SK-N-SH treated with all-trans-retinoic acid at 6 μM for 48 hours (cell line): ENCODE measurements at regions not wholly inside any gene's neighbourhood (a gene's known extent, or its start where the extent isn't known, plus 50 kb on each side); places are given as distances from the start of the nearest gene placed in this dataset.

Source experiments
- ATAC-seq: fragments of 200-7000 bp; cut with Tn5 transposase; 3 replicates; pipeline ENCODE4 v1.9.1; 2020; ENCODE audit warnings: mild to moderate bottlenecking, moderate library complexity
- BACH2 ChIP-seq: fragments of 250-450 bp; sonication (Bioruptor Pico); IDR thresholded peaks from 2 replicates; pipeline ENCODE4 v1.9.0; 2021; ENCODE audit warnings: mild to moderate bottlenecking, borderline replicate concordance
- CREB5 ChIP-seq: fragments of 250-450 bp; sonication (Bioruptor Pico); IDR thresholded peaks from 2 replicates; pipeline ENCODE4 v1.5.1; 2020; ENCODE audit warnings: low read depth, mild to moderate bottlenecking, moderate library complexity
- CSDC2 ChIP-seq: fragments of 250-450 bp; sonication (Bioruptor Pico); IDR thresholded peaks from 2 replicates; pipeline ENCODE4 v1.5.0; 2020; ENCODE audit warnings: mild to moderate bottlenecking, moderate library complexity
- ESRRG ChIP-seq: fragments of 250-450 bp; sonication (Bioruptor Pico); IDR thresholded peaks from 2 replicates; pipeline ENCODE4 v1.6.1; 2021; ENCODE audit warnings: mild to moderate bottlenecking
- PPARA ChIP-seq: fragments of 250-450 bp; sonication (Bioruptor Pico); IDR thresholded peaks from 2 replicates; pipeline ENCODE4 v1.5.0; 2020; ENCODE audit warnings: mild to moderate bottlenecking, borderline replicate concordance
- RARB ChIP-seq: fragments of 250-450 bp; sonication (Bioruptor Pico); IDR thresholded peaks from 2 replicates; pipeline ENCODE4 v1.8.0; 2021; ENCODE audit warnings: mild to moderate bottlenecking, moderate library complexity
- SNAI2 ChIP-seq: fragments of 250-450 bp; sonication (Bioruptor Pico); IDR thresholded peaks from 2 replicates; pipeline ENCODE4 v1.5.0; 2020; ENCODE audit warnings: mild to moderate bottlenecking, moderate library complexity
- TCF4 ChIP-seq: fragments of 250-450 bp; sonication (Bioruptor Pico); IDR thresholded peaks from 2 replicates; pipeline ENCODE4 v1.8.0; 2021; ENCODE audit warnings: mild to moderate bottlenecking, moderate library complexity, borderline replicate concordance
- TOX ChIP-seq: fragments of 250-450 bp; sonication (Bioruptor Pico); IDR thresholded peaks from 2 replicates; pipeline ENCODE4 v1.8.0; 2021; ENCODE audit warnings: mild to moderate bottlenecking, moderate library complexity, borderline replicate concordance
- TSHZ2 ChIP-seq: fragments of 250-450 bp; sonication (Bioruptor Pico); IDR thresholded peaks from 2 replicates; pipeline ENCODE4 v1.5.0; 2020; ENCODE audit warnings: mild to moderate bottlenecking, moderate library complexity
- ZC3H10 ChIP-seq: fragments of 250-450 bp; sonication (Bioruptor Pico); IDR thresholded peaks from 2 replicates; pipeline ENCODE4 v1.5.1; 2021; ENCODE audit warnings: mild to moderate bottlenecking, moderate library complexity
- ZFP3 ChIP-seq: fragments of 250-450 bp; sonication (Bioruptor Pico); IDR thresholded peaks from 2 replicates; pipeline ENCODE4 v1.5.0; 2020; ENCODE audit warnings: mild to moderate bottlenecking, moderate library complexity
- ZFP30 ChIP-seq: fragments of 450-650 bp; formaldehyde crosslinking; IDR thresholded peaks from 2 replicates; pipeline ENCODE4 v1.5.0; 2022; ENCODE audit warnings: mild to moderate bottlenecking, moderate library complexity
- ZNF565 ChIP-seq: fragments of 450-650 bp; formaldehyde crosslinking; conservative IDR thresholded peaks from 2 replicates; pipeline ENCODE4 v1.5.0; 2020; ENCODE audit warnings: low read depth, mild to moderate bottlenecking, moderate library complexity
- ZNF70 ChIP-seq: fragments of 450-650 bp; formaldehyde crosslinking; IDR thresholded peaks from 2 replicates; pipeline ENCODE4 v1.5.0; 2020; ENCODE audit warnings: mild to moderate bottlenecking, moderate library complexity
- ZNF8 ChIP-seq: fragments of 450-650 bp; formaldehyde crosslinking; IDR thresholded peaks from 2 replicates; pipeline ENCODE4 v1.5.0; 2020; ENCODE audit warnings: mild to moderate bottlenecking, moderate library complexity
- TF ChIP-seq, protein P1 (sequence below): fragments of 250-450 bp; sonication (Bioruptor Pico); IDR thresholded peaks from 2 replicates; pipeline ENCODE4 v1.5.1; 2021; ENCODE audit warnings: mild to moderate bottlenecking, moderate library complexity
- TF ChIP-seq, protein P2 (sequence below): fragments of 250-450 bp; sonication (Bioruptor Pico); IDR thresholded peaks from 2 replicates; pipeline ENCODE4 v1.8.0; 2020; ENCODE audit warnings: mild to moderate bottlenecking, moderate library complexity, borderline replicate concordance
- TF ChIP-seq, protein P3 (sequence below): fragments of 250-450 bp; sonication (Bioruptor Pico); IDR thresholded peaks from 2 replicates; pipeline ENCODE4 v1.8.0; 2021; ENCODE audit warnings: low read depth, mild to moderate bottlenecking, moderate library complexity, borderline replicate concordance

DNA sequence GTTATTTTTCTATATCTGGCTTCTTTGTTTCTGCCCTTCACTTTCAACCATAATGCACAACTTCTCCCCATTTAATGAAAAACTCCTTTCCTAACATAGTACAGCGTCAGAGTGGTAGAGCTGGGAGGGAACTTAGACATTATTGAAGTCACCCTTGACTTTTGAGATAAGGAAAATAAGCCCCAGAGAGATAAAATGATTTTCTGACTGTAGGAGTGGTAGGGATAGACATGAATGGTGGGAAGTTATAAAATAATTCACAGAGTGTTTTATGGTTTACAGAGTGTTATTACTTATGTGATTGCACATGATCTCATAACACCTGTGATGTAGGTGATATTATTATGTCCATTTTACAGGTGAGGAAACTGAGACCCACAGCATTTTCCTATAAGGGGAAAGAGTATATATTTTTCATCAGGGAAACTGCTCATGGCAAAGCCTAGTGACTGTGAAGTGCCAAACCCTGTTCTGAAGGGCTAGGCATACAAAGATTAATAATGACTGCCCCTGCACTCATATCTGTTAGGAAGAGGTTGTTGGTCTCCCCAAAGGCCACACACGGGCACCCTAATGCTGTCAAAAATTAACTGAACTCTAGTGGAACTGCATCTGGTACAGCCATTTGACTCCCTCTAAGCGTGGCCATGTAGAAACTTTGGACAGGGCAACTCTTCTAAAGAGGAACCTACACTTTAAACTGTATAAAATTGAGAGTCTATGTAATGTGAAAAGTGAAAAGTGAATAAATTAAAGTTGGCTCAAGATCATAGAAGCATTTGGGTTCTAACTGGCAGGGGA lies 61.1 kb upstream of the PICALM start (continued):
- TF ChIP-seq, protein P1, sequence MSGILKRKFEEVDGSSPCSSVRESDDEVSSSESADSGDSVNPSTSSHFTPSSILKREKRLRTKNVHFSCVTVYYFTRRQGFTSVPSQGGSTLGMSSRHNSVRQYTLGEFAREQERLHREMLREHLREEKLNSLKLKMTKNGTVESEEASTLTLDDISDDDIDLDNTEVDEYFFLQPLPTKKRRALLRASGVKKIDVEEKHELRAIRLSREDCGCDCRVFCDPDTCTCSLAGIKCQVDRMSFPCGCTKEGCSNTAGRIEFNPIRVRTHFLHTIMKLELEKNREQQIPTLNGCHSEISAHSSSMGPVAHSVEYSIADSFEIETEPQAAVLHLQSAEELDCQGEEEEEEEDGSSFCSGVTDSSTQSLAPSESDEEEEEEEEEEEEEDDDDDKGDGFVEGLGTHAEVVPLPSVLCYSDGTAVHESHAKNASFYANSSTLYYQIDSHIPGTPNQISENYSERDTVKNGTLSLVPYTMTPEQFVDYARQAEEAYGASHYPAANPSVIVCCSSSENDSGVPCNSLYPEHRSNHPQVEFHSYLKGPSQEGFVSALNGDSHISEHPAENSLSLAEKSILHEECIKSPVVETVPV = no peak
- TF ChIP-seq RARB (CRISPR knock-in tag) = no peak
- no peak for TF ChIP-seq PPARA (CRISPR knock-in tag)
- TF ChIP-seq TCF4 (CRISPR knock-in tag) = no peak

DNA sequence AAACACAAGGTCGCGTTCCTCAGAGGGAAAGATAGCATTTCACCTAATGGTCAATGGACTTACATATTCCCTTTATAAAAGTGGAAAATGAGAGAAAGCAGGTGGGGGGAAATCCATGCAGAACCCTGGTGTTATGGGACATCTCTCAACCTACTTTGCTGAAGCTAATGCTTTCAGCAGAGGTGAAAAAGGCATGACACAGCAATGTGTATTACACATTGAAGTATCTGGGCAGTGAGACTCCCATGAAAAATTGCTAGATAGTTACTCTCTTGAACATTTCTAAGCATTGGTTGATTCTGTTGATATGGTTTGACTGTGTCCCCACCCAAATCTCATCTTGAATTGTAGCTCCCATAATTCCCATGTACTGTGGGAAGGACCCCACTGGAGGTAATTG lies 60.0 kb upstream of the PICALM start:
- TF ChIP-seq ZNF8 (CRISPR knock-in tag) (no peak), BACH2 (no peak), TOX (CRISPR knock-in tag) (no peak), RARB (CRISPR knock-in tag) (no peak), ZFP3 (CRISPR knock-in tag) (no peak), SNAI2 (CRISPR knock-in tag) (no peak), CSDC2 (CRISPR knock-in tag) (no peak)
- TF ChIP-seq, protein P2, sequence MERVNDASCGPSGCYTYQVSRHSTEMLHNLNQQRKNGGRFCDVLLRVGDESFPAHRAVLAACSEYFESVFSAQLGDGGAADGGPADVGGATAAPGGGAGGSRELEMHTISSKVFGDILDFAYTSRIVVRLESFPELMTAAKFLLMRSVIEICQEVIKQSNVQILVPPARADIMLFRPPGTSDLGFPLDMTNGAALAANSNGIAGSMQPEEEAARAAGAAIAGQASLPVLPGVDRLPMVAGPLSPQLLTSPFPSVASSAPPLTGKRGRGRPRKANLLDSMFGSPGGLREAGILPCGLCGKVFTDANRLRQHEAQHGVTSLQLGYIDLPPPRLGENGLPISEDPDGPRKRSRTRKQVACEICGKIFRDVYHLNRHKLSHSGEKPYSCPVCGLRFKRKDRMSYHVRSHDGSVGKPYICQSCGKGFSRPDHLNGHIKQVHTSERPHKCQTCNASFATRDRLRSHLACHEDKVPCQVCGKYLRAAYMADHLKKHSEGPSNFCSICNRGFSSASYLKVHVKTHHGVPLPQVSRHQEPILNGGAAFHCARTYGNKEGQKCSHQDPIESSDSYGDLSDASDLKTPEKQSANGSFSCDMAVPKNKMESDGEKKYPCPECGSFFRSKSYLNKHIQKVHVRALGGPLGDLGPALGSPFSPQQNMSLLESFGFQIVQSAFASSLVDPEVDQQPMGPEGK (CRISPR knock-in tag) = no peak
- TF ChIP-seq, all 23 proteins: peak for 0
- no peak for ATAC-seq

- TF ChIP-seq TCF4 (CRISPR knock-in tag) (no peak), CREB5 (CRISPR knock-in tag) (no peak), PPARA (CRISPR knock-in tag) (no peak), ZFP30 (CRISPR knock-in tag) (no peak), TOX (CRISPR knock-in tag) (no peak), ZC3H10 (CRISPR knock-in tag) (no peak), RARB (CRISPR knock-in tag) (no peak), ZNF8 (CRISPR knock-in tag) (no peak), TSHZ2 (CRISPR knock-in tag) (no peak), ESRRG (CRISPR knock-in tag) (no peak), ZNF565 (CRISPR knock-in tag) (no peak), ZNF70 (CRISPR knock-in tag) (no peak), CSDC2 (CRISPR knock-in tag) (no peak)
- TF ChIP-seq, protein P3, sequence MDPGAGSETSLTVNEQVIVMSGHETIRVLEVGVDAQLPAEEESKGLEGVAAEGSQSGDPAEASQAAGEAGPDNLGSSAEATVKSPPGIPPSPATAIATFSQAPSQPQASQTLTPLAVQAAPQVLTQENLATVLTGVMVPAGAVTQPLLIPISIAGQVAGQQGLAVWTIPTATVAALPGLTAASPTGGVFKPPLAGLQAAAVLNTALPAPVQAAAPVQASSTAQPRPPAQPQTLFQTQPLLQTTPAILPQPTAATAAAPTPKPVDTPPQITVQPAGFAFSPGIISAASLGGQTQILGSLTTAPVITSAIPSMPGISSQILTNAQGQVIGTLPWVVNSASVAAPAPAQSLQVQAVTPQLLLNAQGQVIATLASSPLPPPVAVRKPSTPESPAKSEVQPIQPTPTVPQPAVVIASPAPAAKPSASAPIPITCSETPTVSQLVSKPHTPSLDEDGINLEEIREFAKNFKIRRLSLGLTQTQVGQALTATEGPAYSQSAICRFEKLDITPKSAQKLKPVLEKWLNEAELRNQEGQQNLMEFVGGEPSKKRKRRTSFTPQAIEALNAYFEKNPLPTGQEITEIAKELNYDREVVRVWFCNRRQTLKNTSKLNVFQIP (CRISPR knock-in tag) = no peak
- TF ChIP-seq, protein P1 = no peak
- TF ChIP-seq, protein P2 (CRISPR knock-in tag) = no peak
- no peak for ATAC-seq
Observed at GRCh38 chr11:86126862-86127261, 58.0 kb upstream of the PICALM start.
